GM18907 (cell line): ENCODE measurements at regions not wholly inside any gene's neighbourhood (a gene's known extent, or its start where the extent isn't known, plus 50 kb on each side); places are given as distances from the start of the nearest gene placed in this dataset.
"Not testable (repeated sequence)": the region's sequence is repeated elsewhere in the genome, so short reads cannot be mapped to it uniquely, and the experiment has no call there.

Experiments
- ATAC-seq: cut with Tn5 transposase; IDR thresholded peaks from one replicate; pipeline ENCODE4 v1.9.1; 2021; ENCODE audit warnings: mild to moderate bottlenecking, moderate library complexity; ENCODE audit not compliant: unreplicated experiment

- no peak for ATAC-seq
Measured at GRCh38 chr18:70553936-70554260, 265.1 kb downstream of the SOCS6 start.

DNA sequence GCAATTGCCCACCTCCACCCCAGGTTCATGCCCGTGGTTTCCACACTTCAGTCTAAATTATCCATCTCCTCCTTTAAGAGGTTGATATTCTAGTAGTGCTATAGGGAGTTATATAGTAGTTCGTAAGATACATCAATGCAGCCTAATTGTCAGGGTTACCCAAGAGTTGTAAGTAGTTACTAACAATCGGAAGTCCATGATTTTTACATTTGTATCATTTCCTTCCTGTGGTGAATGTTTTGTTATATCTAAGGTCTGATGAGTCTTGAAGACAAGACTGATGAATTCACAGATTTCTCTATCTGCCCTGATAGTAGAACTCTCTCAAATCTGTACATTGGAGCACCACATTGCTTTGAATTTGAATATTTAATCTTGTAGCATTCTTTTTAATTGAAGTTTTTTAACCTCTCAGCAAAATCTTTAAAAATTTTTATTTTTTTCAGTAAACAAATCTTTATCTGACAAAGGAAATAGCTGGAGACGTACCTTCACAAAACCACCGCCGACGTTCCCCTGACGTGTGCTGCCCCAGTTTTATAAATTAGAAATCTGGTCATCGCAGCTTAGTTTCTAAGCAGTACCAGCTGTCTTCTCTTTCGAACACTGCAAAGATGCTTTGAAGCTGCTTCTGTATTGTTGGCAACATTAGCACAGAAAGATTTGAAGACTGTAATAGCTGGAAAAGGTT is 264.5 kb downstream of the SOCS6 start:
- ATAC-seq: no peak

GRCh38 chr18:70536370-70537062 is 247.7 kb downstream of the SOCS6 start:
- no peak for ATAC-seq

DNA sequence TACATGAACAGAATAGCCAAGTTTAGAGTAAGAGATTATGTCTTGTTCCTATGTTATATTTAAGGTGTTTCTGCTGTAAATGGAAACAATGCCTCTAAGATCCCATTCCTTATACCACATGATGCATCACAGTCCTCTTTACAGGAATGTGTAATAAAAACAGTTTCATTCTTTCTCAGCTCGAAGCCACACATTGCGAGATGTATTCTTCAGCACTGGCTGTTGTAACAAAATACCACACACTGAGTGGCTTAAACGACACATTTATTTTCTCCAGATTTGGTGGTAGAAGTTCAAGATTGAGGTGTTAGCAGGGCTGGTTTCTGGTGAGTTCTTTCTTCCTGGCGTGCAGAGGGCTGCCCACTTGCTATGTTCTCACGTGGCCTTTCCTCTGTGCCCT is 246.2 kb downstream of the SOCS6 start:
- ATAC-seq: no peak

DNA sequence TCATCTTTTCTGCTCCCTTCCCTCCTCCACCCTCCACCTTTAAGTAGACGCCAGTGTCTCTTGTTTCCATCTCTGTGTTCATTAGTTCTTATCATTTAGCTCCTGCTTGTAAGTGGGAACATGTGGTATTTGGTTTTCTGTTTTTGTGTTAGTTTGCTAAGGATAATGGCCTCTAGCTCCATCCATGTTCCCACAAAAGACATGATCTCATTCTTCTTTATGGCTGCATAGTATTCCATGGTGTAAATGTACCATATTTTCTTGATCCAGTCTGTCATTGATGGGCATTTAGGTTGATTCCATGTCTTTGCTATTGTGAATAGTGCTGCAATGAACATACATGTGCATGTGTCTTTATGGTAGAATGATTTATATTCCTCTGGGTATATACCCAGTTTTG is 236.5 kb downstream of the SOCS6 start:
- not testable (repeated sequence) for ATAC-seq

GRCh38 chr18:70523792-70524182 is 234.9 kb downstream of the SOCS6 start:
- no peak for ATAC-seq

DNA sequence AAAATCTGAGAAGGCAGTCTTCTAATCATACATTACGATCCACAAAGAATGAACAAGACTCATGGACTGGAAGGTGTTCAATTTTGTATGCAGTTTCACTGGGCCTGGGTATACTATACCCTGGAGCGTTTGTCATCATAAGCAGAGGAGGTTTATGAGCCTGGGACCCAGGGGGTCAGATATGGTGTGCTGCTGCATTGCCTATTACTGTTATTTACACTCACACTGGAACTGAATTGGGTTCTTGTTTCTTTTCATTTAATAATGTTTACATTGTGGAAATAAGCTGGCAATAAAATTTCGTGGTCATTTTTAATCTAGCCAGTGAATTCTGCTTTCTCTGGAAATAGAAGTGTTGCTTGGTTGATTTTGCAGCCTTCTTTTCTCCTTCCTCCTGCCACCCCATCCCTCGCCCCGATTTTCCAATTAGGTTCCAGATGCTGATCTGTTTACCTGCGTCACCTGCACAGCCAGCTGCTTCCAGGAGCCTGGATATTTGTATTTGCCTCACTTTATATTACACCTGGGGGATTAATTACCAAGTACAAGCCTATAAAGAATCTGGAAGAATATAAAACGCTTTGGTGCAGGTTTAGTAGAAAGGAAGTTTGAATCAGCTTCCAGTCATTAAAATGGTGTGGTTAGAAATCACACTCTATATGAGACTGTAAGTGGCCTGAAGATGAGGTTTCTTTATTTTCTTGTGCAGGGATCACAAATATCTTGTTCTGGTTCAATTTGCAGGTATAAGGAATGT is 234.4 kb downstream of the SOCS6 start:
- no peak for ATAC-seq

- ATAC-seq: no peak
Measured at GRCh38 chr18:70522183-70522680, 233.4 kb downstream of the SOCS6 start.

- no peak for ATAC-seq
Measured at GRCh38 chr18:70520867-70521266, 232.0 kb downstream of the SOCS6 start.

DNA sequence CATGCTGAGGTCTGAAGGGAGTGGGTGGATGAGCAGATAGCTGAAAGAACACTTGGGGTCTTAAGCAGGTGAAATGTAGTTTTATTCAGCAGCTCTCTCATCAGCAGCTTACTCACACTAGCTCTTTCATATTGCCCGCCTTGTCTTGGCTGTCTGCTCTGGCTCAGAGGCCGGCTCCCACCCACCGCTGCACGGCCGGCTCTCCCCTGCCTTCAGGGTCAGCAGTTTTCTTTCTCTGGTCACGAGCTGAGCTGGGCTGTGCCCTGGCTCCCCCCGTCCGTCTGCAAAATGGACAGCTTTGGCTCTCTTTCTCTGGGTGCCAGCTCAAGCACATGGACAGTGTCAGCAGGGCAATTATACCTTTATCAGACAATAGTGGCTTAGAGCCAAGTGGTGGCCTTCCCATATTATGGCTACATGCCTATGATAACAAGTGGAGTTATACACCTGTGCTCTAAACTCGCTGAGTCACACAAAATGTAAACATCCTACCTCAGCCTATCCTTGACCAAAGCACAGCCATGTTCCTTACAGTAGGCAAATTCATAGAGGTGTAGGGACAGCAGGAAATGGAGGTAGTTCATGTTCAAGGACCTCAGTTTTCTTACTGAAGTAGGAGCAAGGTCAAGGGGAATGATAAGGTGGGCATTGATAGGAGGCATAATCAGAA is 224.8 kb downstream of the SOCS6 start:
- no peak for ATAC-seq

GRCh38 chr18:70507970-70508369 is 219.1 kb downstream of the SOCS6 start:
- ATAC-seq: no peak

DNA sequence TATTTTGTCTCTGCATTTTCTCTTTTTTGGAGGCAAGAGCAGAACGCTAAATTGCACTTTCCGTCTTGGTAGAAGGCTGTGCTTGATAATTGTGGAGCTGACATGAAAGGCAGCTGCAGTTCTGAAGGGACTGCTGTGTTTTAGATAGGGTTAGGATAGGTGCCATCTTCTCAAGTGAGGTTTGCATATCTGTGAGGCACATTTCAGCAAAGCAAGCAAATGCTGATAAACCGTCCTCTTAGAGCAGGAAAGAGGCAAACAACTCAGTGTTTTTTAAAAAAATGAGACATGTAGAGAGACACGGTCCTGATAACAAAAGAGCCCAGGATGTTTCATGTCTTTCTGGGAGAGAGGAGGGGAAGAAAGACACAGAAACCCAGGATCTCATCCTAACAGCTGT is 217.7 kb downstream of the SOCS6 start:
- no peak for ATAC-seq

DNA sequence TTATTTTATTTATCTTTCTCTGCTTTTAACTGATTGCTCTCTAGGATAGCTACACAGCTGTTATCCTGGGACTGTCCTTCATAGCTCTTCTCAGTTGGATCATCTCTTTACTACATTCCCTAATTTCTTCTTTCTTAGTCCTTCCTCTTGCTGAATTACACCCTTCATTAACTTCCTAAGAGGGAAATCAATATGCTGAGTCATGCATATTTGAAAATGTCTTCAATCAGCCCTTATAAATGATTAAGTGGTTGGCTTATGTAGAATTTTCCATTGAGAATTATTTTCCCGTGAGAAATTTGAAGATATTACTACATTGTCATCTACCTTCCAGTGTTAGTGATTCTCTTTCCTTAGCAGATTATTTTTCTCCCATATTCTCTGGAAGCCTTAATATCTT is 214.2 kb downstream of the SOCS6 start:
- ATAC-seq: no peak

DNA sequence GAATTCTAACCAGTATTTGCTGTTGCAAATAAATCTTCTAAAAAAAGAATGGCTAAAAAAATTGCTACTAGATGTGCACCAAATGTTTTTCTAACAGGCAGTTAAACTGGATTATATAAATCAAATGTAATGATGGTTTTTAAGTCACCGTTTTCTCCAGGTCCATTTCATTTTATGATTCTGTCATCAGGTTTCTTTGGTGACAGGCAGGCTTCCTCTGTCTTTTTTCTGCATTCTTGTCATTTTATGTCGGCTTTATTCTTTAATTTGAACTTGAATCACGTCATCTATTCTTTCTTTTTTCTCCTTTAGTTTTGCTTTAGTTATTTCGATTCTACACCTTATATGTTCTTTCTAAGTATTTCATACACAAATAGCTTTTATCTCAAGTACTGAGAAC is 212.5 kb downstream of the SOCS6 start:
- no peak for ATAC-seq

- ATAC-seq: no peak
Measured at GRCh38 chr18:70500748-70501147, 211.9 kb downstream of the SOCS6 start.

GRCh38 chr18:70499218-70499691 is 210.4 kb downstream of the SOCS6 start:
- no peak for ATAC-seq

DNA sequence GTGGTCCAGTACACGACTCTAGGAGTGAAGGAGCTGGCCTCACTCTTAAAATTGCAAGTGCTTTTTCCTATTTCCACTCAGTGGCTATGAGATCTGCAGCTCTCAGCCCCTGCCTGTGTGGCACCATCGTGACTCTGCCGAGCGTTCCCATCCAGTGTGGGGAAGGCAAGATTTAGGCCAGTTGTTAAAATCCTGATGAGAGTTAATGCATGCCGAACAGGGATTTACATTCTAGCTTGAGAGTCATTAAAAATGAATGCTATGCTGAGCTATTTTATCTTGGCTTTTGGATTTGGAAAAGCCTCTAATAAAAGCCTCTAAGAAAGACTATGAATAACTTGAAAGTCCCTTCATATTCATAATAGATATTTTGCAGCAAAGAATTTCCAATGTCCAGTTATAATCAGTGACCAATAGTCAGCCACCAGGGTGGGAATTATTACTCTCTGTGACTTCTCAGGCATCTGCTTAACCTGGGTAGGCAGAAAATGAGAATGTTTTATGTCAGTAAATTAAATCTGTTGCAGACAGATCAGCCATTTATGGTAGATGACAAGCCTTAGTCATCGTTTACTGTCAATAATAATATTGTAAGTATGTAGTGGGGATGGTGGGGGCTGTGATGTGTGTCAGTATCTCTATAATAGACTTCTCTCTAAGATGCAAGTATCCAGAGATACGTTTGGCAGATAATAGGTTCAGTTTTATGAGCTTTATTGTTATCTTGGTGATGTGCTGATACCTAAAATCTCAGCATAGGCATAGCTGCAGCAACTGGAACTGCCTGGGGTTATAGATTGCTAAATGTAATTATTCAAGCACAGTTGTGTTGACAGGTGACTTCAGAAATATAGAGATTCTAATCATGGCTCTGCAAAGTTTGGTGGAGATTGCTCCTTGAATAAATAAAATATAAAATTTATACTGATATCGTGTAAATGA is 207.8 kb downstream of the SOCS6 start:
- ATAC-seq: no peak

- no peak for ATAC-seq
Measured at GRCh38 chr18:70494524-70494923, 205.7 kb downstream of the SOCS6 start.

- ATAC-seq: no peak
Measured at GRCh38 chr18:70493461-70493860, 204.6 kb downstream of the SOCS6 start.

- ATAC-seq: peak; percentile 89
Measured at GRCh38 chr18:70491734-70492348, 203.0 kb downstream of the SOCS6 start.
